ENCODE measurements at regions not wholly inside any gene's neighbourhood (a gene's known extent, or its start where the extent isn't known, plus 50 kb on each side); places are given as distances from the start of the nearest gene placed in this dataset.

DNA sequence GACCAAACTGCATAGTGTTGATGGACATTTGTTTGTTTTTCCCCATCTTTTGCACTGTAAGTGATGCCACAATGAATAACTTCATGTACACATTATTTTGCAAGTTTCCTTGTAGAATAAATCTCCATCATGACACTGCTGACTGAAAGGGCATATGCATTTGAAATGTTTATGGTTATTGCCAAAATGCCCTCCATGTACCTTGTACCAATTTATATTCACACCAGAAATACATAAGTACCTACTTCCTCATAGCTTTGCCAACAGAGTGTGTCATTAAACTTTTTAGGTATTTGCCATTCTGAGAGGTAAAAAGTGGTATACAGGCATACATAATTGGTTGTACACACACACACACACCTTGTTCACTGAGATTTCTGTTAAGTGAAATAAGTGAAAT, 361.0 kb upstream of the PCSK5 start (continued):
- no peak for TF ChIP-seq ZNF462 (CRISPR knock-in tag; IDR thresholded peaks at IDR 0.05)
- no peak for TF ChIP-seq JUNB (IDR thresholded peaks at IDR 0.05; ENCODE audit: unreplicated experiment)
- no peak for TF ChIP-seq ZNF114 (CRISPR knock-in tag; IDR thresholded peaks at IDR 0.05)

- Histone ChIP-seq H3K36me3 (ENCODE audit: insufficient read depth) (no peaks in the 10 kb centered on the region), H3K4me2 (no peak overlapping the region), H2AFZ (no peak overlapping the region; the same call in 1 of the 2 replicates), H3K27me3 (ENCODE audit: insufficient read depth) (no peaks in the 10 kb centered on the region), H3F3A (replicated peaks; ENCODE audit: low read depth) (no peaks in the 10 kb centered on the region), H3K79me2 (replicated peaks; ENCODE audit: insufficient read depth) (no peaks in the 10 kb centered on the region), H3K9me2 (ENCODE audit: insufficient read depth) (peaks cover 6% of the 10 kb centered on the region; the same call in 1 of the 2 replicates), H4K20me1 (replicated peaks; ENCODE audit: insufficient read depth) (no peaks in the 10 kb centered on the region), H3K4me1 (ENCODE audit: insufficient read depth) (no peaks in the 10 kb centered on the region), H3K4me3 (no peak overlapping the region), H3K27ac (ENCODE audit: low read depth) (no peak overlapping the region)
- ATAC-seq (no peak), DNase-seq (ENCODE audit: low spot score) (no peak)
- no peaks in the 10 kb centered on the region; the same call in 1 of the 3 replicates for H3K9me3 Mint-ChIP-seq
- peaks cover 6% of the 10 kb centered on the region; the same call in 2 of the 3 replicates for H3K36me3 Mint-ChIP-seq (ENCODE audit: low read depth)
- H3K27ac Mint-ChIP-seq: no peak overlapping the region
- H3K27me3 Mint-ChIP-seq (ENCODE audit: insufficient read depth, low read depth, poor library complexity): no peaks in the 10 kb centered on the region
- H3K4me1 Mint-ChIP-seq: no peaks in the 10 kb centered on the region
- H3K4me3 Mint-ChIP-seq: no peak overlapping the region
- TF ChIP-seq NANOG (IDR thresholded peaks at IDR 0.05; ENCODE audit: borderline replicate concordance): no peak
- no peak for TF ChIP-seq CREB1 (CRISPR knock-in tag; IDR thresholded peaks at IDR 0.05; ENCODE audit: low read depth)
- TF ChIP-seq CTCF (conservative IDR thresholded peaks at IDR 0.05; ENCODE audit: low read depth in 2 of 2): no peak
- TF ChIP-seq POLR2AphosphoS5 (IDR thresholded peaks at IDR 0.05; ENCODE audit: low read depth): no peak
- no peak for TF ChIP-seq ZNF114 (CRISPR knock-in tag; IDR thresholded peaks at IDR 0.05)
- TF ChIP-seq STAT1 (IDR thresholded peaks at IDR 0.05; ENCODE audit: unreplicated experiment): no peak
- no peak for TF ChIP-seq REST (IDR thresholded peaks at IDR 0.05; ENCODE audit: unreplicated experiment)
- no peak for TF ChIP-seq JUNB (IDR thresholded peaks at IDR 0.05; ENCODE audit: unreplicated experiment)
- TF ChIP-seq EZH2phosphoT487 (IDR thresholded peaks at IDR 0.05; ENCODE audit: unreplicated experiment): no peak
- TF ChIP-seq EZH2 (IDR thresholded peaks at IDR 0.05; ENCODE audit: low read depth, unreplicated experiment): no peak
- TF ChIP-seq ETS1 (IDR thresholded peaks at IDR 0.05): no peak
Measured at GRCh38 chr9:75531588-75531987, 358.9 kb upstream of the PCSK5 start.
